T-helper 1 cell treated with Interleukin-12 subunit alpha and Interleukin-12 subunit beta and Interleukin-4 antibody, amounts not matched to agents 30 ng/mL and 1 ng/mL, for 36 hours (primary cell): ENCODE measurements at regions not wholly inside any gene's neighbourhood (a gene's known extent, or its start where the extent isn't known, plus 50 kb on each side); places are given as distances from the start of the nearest gene placed in this dataset.
"Not testable (repeated sequence)": the region's sequence is repeated elsewhere in the genome, so short reads cannot be mapped to it uniquely, and the experiment has no call there.

Experiments
- intact Hi-C: fragments of 100-400 bp; cut with micrococcal nuclease; formaldehyde crosslinking; loops from one replicate; pipeline ENCODE4 v1.15.1; 2024

DNA sequence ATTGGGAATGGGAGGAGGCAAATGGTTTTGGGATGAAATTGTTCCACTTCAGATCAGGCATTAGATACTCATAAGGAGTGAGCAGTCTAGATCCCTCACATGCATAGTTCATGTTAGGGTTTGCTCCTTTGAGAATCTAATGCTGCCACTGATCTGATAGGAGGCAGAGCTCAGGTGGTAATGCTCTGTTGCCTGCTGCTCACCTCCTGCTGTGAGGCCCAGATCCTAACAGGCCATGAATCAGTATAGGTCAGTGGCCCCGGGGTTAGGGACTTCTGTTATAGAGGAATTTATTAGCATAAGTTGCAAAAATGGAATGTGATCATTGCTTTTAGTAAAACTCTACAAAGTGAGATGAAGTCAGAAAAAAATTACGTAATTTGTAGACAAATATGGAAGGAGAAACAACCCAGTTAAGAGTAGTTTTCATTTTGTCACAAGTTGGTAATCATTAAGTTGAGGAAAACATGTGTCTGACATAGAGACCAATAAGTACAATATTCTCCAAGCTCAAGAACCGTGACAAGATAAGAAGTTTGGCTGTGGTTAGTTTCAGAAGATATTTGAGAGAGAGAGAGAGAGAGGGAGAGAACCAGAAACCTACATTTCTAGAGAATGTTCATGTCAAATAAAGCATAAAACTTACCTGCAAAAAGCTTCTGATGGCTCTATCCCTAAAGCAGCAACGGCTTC is 689.7 kb upstream of the PRMT6 start:
- intact Hi-C loops: no loop called here

DNA sequence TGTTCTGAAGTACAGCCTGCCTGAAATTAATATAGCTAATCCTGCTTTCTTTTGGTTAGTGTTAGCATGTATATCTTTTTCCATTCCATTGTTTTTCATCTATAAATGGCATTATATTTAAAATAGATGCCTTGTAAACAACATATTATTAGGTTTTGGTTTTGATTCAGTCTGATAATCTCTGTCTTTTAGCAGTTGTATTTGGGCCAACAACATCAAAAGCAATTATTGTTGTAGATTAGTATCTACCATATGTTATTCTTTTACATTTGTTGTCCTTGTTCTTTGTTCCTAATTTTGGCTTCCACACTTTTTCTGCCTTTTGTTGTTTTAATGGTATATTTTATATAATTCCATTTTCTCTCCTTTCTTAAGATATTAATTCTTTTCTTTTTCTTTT is 678.2 kb upstream of the PRMT6 start:
- intact Hi-C loops: no loop called here

DNA sequence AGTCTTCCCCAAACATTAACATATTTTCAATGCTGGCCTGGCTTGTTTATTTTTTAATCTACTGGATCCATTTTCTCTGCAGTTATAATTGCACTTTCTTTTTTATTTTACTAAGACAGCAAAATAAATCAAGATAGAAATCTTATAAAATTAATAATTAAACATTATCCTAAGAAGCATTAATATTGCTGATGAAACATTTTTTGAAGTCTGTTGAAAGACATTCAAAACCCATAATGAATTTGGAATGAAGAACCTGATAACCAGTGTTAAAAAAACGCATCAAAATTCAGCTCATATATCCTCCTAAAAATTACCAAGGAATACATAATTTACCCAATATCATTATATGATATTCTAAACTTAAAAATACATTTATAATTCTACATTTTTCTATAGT is 675.7 kb upstream of the PRMT6 start:
- intact Hi-C loops: no loop called here

DNA sequence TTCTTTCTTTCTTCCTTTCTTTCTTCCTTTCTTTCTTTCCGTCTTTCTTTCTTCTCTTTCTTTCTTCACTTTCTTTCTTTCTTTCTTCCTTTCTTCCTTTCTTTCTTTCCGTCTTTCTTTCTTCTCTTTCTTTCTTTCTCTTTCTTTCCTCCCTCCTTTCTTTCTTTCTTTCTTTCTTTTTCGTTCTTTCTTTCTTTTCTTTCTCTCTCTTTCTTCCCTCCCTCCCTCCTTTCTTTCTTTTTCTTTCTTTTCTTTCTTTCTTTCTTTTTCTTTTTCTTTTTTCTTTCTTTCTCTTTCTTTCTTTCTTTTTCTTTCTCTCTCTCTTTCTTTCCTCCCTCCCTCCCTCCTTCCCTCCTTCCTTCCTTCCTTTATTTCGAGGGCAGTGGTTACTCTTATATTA is 667.3 kb upstream of the PRMT6 start:
- intact Hi-C loops: not testable (repeated sequence)

DNA sequence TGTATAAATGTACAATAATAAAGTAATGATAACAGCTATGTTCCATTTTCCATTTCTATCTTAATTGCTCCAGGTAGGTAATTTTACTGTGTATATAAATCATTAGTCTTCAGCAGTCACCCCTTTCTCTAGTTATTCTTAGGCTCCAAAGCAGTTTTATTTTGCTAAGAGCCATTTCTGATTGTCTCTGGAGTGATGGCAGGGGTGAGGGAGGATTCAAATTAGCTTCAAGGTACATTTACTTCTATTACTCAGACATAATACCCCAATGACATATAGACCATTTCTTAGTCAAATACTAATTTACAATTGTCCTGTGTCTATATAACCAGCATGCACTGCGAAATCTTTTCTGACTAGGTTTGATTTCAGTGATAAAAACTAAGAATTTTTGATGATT is 663.4 kb upstream of the PRMT6 start:
- intact Hi-C loops: no loop called here

DNA sequence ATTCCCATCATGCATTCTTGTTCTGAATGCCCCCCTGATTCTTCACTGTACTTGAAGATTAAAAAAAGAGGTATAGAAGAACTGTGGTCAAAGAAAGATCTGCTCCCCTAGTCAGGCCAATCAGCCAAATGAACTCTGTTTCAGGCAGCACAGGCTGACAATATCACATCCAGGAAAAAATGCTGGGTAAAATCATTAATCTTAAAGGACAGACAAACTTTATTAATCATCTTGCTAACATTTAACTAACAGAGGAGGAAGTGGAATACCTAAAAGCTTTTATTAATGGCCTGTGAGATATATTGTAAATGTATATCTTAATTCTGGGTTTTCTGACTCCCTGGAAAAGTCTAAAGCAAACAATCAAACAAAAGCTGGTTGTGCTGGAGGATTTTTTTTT is 660.5 kb upstream of the PRMT6 start:
- intact Hi-C loops: no loop called here

DNA sequence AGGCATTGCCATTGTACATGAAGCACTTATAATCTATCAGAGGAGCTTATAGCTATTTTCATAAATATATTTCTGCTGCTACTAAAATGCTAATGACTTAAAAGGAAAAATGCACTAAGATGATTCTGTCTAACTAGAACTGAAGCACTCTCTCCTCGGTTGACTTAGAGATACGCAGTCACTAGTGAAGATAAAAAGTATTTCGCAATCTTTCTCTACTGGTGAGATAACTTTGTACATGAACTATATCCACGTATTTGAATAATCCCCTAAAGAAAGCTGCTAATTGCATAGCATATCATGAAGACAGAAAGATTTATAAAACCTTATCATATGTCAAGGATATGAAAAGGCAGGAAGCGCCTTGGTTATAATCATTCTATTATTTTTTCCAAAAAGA is 658.1 kb upstream of the PRMT6 start:
- intact Hi-C loops: no loop called here

DNA sequence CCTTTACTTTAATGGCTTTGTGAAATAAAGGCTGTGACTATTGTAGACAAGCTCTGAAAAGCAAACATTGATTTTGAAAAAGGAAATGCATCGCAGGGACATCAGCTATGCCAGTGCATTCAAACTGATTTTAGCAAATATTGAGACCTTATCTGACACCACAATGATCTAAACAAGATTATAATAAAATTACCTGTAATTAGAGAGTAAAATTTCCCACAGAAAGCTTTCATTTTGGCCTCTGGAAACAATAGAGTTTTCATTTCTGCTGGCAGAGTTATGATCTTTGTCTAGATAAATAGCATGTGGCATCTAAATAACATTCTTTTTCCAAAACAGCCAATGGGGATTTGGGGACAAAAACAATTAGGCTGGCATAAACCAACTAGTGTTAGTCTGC is 650.4 kb upstream of the PRMT6 start:
- intact Hi-C loops: no loop called here

DNA sequence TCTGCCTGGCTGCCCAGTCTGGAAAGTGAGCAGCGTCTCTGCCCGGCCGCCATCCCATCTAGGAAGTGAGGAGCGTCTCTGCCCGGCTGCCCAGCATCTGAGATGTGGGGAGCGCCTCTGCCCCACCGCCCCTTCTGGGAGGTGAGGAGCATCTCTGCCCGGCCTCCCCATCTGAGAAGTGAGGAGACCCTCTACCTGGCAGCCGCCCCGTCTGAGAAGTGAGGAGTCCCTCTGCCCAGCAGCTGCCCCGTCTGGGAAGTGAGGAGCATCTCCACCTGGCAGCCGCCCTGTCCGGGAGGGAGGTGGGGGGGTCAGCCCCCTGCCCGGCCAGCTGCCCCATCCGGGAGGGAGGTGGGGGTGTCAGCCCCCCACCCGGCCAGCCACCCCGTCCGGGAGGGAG is 644.2 kb upstream of the PRMT6 start:
- intact Hi-C loops: not testable (repeated sequence)

DNA sequence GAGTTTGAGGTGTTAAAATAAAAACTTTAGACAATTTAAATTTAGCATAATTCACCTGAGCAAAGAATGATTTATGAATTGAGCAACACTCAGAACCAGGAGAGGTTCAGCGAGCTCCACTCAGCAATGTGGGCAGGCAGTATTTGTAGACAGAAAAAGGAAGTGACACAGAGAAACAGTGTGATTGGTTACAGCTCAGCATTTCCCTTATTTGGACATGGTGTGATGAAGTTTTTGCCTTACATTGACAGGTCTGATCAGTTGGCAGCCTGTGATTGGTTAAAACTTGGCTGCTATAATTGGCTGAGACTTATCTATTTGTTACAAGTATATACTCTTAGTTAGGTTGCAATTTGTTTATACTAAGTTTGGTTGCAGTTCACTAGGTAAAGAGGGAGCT is 621.2 kb upstream of the PRMT6 start:
- intact Hi-C loops: no loop called here

DNA sequence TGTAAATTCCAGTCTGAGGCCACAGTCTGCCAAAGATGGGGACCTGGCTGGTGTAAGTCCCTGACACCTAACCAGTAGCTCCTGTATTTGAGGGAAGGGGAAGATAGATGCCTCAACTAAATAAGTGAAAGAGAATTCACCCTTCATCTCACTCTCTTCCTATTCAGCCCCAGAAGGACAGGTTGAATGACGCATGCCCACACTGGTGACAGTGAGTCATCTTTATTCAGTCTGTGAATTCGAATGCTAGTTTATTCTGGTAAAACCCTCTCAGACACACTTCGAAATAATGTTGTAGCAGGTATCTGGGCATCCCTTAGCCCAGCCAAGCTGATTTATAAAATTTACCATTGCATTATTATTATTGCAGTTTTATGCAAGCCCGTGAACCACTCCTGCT is 617.0 kb upstream of the PRMT6 start:
- intact Hi-C loops: no loop called here

DNA sequence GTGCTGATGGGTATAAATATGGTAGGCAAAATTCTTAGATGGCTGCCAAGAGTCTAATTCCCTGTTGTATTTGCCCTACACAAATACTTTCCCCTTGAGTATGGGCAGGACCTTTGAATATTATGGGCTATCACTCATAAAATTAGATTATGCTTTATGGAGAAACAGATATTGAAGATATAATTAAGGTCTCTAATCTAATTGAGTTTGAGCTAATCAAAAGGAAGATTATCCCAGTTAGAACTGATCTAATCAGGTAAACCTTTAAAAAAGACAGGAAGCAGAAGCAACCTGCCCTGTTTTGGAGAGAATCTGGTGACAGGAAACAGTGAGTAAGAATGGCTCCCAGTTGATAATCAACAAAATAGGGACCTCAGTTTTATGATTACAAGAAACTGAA is 609.0 kb upstream of the PRMT6 start:
- intact Hi-C loops: no loop called here

DNA sequence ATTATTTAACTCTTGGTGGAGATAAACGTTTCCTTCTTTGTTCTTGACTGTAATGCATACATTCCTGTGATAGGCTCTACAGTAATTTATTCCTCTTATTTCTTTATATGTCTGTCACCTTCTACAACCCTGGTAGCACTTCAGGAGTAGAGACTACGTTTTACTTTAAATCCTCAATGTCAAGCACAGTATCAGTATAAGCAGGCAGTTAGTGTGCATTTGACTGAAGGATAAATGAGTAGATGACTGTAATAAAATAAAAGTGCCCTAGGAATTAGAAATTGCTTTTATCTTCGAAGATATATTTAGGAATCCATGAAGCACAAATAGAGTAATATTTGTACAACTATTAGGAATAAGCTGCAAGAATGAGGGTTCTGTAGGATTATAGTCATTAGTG is 599.6 kb upstream of the PRMT6 start:
- intact Hi-C loops: no loop called here

DNA sequence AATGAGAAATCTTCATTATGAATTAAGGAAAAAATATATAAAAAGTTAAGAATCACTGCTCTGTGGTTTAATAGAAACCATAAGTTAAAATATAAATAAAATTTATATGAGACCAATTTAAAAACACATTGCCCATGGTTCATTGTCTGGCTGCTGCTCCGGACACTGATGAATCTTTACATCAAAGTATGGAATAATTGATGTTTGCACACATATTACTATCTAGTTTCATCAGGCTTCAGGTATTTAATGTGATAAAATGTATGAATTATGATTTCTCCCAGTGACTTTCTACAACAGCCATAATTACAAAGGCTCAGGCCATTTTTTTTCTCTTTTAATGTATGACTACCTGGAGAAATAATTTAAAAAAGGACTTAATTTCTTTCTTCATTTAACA is 599.1 kb upstream of the PRMT6 start:
- intact Hi-C loops: no loop called here

DNA sequence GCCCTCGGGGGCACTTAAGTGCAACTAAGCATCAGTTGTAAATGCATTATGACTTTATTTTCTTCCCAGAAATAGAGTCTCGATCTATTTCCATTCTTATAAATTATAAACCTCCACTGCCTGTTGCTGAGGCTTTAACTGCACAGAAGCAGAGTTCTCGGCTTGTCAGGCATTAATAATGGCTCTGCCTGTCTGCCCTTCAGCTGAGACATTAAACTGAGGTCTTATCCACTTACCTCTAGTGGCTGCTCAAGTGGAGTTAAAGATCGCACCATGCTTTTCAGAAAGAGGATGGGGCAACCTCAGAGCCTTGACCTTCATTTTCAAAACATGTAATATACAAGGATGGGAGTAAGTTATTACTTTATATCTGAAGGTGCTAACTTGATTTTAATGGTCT is 597.6 kb upstream of the PRMT6 start:
- intact Hi-C loops: no loop called here

DNA sequence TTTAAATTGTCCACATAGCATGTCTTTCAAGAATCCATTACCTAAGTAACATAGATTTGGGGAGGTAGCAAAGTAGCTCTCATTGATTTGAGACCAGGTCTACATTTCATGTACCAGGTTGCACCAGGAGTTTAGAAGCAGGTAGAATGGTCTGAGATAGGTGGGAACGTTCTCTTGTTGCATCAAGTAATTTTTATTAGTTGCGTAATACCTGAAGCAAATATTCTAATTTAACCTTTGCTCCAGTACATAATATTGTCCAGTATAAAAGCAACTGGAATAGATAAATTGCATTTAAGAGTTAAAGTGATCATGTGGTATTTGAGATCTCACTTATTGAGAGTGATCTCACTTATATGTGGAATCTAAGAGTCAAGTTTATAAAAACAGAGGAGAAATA is 597.1 kb upstream of the PRMT6 start:
- intact Hi-C loops: no loop called here

DNA sequence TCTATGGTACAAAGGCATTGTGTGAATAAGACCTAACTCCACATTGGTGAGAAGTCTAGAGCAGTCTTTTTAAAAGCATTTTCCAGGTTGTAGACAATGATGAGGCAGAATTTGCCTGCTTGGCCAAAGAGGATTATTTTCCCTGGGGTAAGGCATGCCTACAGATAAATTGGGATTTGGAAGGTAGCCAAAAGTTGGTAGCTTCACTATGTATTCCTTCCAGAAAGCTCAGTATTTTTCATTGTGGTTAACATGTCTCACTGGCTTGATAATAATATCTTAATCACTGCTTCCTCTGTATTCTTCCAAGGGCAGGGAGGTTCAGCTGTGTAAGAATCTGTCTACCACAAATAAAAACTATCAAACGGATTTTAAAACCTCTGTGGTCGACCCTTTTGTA is 590.8 kb upstream of the PRMT6 start:
- intact Hi-C loops: no loop called here

DNA sequence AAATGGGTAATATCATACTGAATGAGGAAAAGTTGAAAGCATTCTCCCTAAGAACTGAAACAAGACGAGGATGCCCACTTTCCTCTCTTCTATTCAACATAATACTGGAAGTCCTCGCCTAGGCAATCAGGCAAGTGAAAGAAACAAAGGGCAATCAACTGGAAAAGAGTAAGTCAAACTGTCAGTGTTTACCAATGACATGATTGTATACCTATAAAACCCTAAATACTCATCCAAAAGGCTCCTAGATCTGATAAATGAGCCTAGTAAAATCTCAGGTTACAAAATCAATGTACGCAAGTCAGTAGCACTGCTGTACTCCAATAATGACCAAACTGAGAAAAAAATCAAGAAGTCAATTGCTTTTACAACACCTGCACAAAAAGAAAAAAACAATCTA is 575.8 kb upstream of the PRMT6 start:
- intact Hi-C loops: no loop called here

DNA sequence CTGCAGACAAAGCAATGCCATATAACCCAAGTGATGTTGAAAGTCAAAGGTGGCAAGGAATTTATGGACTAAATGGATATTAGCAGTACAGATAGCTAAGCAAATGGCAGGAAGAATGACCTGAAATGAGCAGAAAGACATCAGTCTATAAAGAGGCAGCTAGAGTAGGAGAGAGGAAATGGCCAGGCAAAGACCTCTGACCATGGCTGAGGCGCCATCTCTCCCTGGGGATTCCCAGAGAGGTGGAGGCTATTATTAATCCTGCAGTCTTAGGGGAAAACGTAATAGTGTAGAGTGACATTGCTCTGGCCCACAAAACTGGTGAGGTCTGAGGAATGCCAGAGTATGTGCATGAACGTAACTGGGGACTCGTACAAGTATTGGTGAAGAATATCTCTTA is 563.6 kb upstream of the PRMT6 start:
- intact Hi-C loops: no loop called here

DNA sequence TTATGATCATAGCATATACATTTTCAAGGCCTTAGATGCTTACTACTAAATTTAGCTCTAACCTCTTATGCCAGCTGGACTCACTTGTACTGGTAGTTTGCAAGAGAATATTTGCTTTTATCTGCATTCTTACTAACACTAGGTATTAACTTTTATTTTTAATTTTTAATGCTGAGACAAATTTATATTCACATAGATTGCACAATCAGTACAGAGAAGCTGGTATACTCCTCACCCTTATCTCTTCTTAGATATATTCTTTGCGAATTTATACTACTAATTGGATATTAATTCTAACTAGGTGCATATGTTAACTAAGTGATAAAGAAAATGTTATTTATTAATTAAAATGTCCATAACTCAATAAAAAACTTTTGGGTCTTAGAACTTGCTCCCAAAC is 561.8 kb upstream of the PRMT6 start:
- intact Hi-C loops: no loop called here

DNA sequence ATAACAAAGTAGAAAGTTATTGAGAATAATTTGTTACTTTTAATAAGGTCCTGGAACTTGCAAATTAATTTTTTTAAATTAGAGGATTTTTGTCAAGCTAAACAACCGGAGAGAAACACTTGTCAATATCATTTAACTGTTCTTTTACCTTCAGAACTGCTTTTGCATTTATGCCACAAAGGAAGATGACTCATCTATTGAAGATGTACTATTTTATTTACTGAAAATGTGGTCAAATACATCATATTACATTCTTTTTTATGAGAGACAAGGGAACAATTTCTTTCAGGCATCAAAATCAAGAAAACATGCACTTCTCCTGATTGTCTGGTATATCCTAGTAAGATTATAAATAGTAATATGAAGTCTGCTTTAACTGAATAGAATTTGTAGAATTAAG is 558.2 kb upstream of the PRMT6 start:
- intact Hi-C loops: no loop called here

DNA sequence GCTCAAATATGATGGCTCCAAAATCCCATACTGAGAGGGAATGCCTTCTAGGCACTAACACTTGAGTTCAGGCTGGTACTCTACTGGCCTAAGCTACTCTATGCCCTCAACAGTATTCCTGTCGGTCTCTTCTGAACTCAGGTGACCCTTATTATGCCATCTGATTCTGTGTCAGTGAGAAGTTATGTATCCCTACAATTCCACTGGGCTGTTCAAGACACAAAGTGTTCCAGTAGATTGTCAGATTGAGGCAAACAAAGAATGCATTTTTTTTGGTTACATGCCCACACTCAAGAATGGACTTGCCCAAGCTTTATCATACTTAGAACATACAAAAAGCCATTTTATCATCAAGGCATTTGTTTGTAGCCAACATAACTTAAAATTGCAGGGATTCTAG is 553.8 kb upstream of the PRMT6 start:
- intact Hi-C loops: no loop called here

DNA sequence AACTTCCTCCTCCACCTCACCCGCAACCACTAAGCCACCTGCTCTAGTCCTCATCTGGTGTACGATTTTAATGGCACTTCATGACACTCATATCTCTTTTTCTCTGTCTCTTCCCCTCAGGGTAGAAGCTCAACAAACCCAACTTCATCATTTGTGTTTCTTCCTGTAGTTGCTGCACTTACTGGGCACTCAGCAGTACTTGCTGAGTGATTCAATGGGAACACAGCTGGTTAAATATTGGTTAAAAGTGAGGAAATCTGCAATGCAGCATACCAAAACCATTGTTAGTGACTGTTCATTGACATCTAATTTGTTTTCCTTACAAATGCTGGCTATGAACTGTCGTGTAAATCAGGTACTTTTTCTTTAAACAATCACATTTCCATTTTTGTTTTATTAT is 541.1 kb upstream of the PRMT6 start:
- intact Hi-C loops: no loop called here

DNA sequence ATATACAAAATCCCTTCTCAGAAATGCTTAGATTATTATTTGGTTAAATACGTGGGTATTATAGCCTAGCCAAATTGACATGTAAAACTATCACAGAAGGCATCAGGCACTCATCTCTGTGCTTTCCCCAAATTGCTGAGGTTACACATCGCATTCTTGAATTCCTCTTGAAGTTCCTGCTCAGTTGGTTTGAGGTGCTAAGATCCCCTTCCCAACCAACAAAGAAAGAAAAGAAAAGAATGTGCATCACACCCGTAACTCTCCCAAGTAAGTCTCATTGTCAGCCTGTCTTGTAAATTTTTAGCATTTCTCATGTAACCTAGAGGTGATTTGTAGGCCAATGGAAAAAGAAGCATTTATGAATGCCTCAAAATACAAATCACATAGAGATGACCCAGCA is 539.2 kb upstream of the PRMT6 start:
- intact Hi-C loops: no loop called here
